ENCODE measurements at regions not wholly inside any gene's neighbourhood (a gene's known extent, or its start where the extent isn't known, plus 50 kb on each side); places are given as distances from the start of the nearest gene placed in this dataset.

GRCh38 chr9:106655966-106656365, 207.0 kb upstream of the ZNF462 start:
- TF ChIP-seq YY1 (IDR thresholded peaks at IDR 0.05; ENCODE audit: low read depth): no peak
- no peak for TF ChIP-seq USF1 (IDR thresholded peaks at IDR 0.05)
- TF ChIP-seq CEBPB (IDR thresholded peaks at IDR 0.05): no peak
- no peak for TF ChIP-seq NFIC (IDR thresholded peaks at IDR 0.05)
- TF ChIP-seq CREB1 (IDR thresholded peaks at IDR 0.05; ENCODE audit: low read depth): no peak
- TF ChIP-seq RAD21 (IDR thresholded peaks at IDR 0.05; ENCODE audit: low read depth): no peak
- TF ChIP-seq EP300 (IDR thresholded peaks at IDR 0.05; ENCODE audit: borderline replicate concordance): no peak
- TF ChIP-seq TAF1 (IDR thresholded peaks at IDR 0.05; ENCODE audit: low read depth): no peak
